Right kidney (tissue), 1 donor: ENCODE measurements at regions not wholly inside any gene's neighbourhood (a gene's known extent, or its start where the extent isn't known, plus 50 kb on each side); places are given as distances from the start of the nearest gene placed in this dataset.
"Not testable (repeated sequence)": the region's sequence is repeated elsewhere in the genome, so short reads cannot be mapped to it uniquely, and the experiment has no call there.

Experiments used
- DNase-seq: peaks from one replicate; pipeline ENCODE4 v3.0.0-alpha.2; 2016

- DNase-seq = no peak
Measured at GRCh38 chr3:182406786-182407185, 386.5 kb upstream of the ATP11B start.

- DNase-seq = no peak
Measured at GRCh38 chr3:182410051-182410450, 383.3 kb upstream of the ATP11B start.

GRCh38 chr3:182412066-182412465 lies 381.2 kb upstream of the ATP11B start:
- DNase-seq = no peak

- no peak for DNase-seq
Measured at GRCh38 chr3:182413061-182413460, 380.2 kb upstream of the ATP11B start.

- DNase-seq = no peak
Measured at GRCh38 chr3:182413682-182414081, 379.6 kb upstream of the ATP11B start.

- no peak for DNase-seq
Measured at GRCh38 chr3:182414586-182414985, 378.7 kb upstream of the ATP11B start.

GRCh38 chr3:182420741-182421140 lies 372.6 kb upstream of the ATP11B start:
- DNase-seq = no peak

- no peak for DNase-seq
Measured at GRCh38 chr3:182424006-182424405, 369.3 kb upstream of the ATP11B start.

GRCh38 chr3:182425926-182426718 lies 367.2 kb upstream of the ATP11B start:
- not testable (repeated sequence) for DNase-seq

- DNase-seq = not testable (repeated sequence)
Measured at GRCh38 chr3:182431972-182432371, 361.3 kb upstream of the ATP11B start.

GRCh38 chr3:182435860-182436259 lies 357.4 kb upstream of the ATP11B start:
- DNase-seq = no peak

GRCh38 chr3:182436547-182436946 lies 356.8 kb upstream of the ATP11B start:
- no peak for DNase-seq

- no peak for DNase-seq
Measured at GRCh38 chr3:182438398-182438797, 354.9 kb upstream of the ATP11B start.

- DNase-seq = no peak
Measured at GRCh38 chr3:182440101-182440500, 353.2 kb upstream of the ATP11B start.

- no peak for DNase-seq
Measured at GRCh38 chr3:182445576-182445975, 347.7 kb upstream of the ATP11B start.

GRCh38 chr3:182450942-182451787 lies 342.1 kb upstream of the ATP11B start:
- DNase-seq = no peak

- no peak for DNase-seq
Measured at GRCh38 chr3:182451871-182452270, 341.4 kb upstream of the ATP11B start.

- no peak for DNase-seq
Measured at GRCh38 chr3:182455011-182455410, 338.3 kb upstream of the ATP11B start.

GRCh38 chr3:182460303-182460702 lies 333.0 kb upstream of the ATP11B start:
- no peak for DNase-seq

GRCh38 chr3:182462152-182462551 lies 331.2 kb upstream of the ATP11B start:
- no peak for DNase-seq

- DNase-seq = no peak
Measured at GRCh38 chr3:182464513-182465145, 328.7 kb upstream of the ATP11B start.

GRCh38 chr3:182465301-182466185 lies 327.8 kb upstream of the ATP11B start:
- no peak for DNase-seq
